NCI-H69 (cell line): ENCODE measurements at regions not wholly inside any gene's neighbourhood (a gene's known extent, or its start where the extent isn't known, plus 50 kb on each side); places are given as distances from the start of the nearest gene placed in this dataset.

Experiments used
- DNase-seq: peaks from one replicate; lab custom pipeline; 2025; lab: John Stamatoyannopoulos, UW

DNA sequence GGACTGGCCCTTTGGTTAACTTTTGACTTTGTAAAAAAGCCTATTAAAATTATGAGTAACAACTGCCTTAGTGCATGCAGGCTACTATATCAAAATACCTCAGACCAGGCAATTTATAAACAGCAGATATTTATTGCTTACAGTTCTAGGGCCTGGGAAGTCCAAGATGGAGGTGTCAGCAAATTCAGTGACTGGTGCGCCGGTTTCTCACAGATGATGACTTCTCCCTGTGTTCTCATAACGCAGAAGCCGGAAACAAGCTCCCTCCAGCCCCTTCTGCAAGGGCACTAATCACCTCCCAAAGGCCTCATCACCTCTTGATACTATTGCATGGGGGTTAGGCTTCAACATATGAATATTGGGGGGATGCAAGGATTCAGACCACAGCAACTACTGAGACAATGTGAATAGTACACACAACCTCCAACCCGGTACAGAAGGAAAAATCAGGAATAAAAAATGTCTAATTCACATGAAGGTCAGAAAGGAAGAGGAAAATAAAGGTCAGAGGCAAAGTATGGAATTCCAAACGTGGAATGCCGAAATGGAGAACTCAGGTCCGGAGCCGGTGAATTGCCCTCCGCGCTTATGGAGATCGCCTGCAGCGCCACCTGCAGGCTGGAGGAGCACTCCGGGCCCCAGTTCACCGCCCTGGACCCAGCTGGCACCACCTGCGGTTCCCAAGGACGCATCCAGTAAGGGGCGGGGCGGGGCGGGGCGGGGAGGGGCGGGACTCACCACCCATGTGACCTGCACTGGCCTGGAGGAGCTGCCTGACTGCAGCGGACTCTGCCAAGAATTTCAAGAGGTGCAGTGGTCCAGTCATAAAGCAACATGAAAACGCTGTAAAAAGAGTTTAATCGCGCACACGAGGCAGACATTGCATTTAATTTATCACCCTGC, 203.4 kb downstream of the KIF26A start:
- peak; percentile 93 for DNase-seq

DNA sequence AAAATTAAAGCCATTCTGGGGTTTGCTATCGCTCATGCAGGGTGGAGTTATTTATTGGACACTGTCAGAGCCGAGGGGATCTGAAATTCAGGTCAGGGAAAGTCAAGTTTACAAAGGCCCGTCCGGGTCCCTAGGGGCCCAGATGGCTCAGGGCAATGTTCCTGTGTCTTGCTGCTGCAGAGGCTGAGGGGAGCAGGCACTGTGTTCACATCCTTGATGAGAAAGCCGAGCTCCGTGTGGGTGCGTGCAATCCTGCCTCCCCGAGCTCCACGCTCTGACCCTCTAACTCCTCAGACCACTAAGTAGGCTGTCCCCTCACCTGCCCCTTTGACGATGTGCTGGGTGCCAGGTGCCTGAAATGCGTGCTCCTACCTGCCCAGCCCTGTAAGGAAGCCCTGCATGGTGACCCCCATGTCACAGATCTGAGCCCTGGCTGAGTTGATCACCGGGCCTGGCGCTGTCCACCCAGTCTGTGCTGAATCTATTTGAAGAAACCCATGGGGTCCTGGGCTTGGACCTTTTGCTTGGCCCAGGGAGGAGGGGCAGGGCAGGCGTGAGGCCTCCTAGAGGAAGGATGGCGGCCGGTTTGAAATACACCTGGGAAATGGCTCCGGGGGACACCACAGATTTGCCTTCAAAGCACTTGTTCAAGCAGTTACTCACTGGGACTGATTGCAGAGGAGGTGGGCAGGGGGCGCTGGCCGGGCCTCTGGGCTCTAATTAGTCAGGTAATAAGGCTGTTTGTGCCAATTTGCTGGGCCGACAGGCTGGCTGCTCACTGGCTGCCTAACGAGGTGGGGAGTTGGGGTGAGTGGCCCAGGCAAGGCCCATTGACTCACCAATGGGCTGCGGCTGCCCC, 204.3 kb downstream of the KIF26A start:
- DNase-seq = peak; percentile 58

DNA sequence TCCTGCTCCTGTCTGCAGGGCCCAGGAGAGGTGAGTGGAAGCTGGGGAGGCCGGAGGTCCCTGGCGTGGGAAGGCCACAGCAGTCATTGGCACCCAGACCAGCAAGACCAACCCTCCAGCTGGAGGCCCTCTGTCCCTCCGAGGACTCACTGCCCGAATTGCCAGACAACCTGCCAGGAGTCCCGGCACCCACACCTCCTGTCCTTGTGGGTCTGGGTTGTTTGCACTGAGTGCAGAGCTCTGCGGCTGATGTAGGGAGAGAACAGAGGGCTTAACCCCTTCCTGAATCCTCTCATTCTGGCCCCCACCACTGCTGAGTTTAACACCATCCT, 204.9 kb downstream of the KIF26A start:
- no peak for DNase-seq

DNA sequence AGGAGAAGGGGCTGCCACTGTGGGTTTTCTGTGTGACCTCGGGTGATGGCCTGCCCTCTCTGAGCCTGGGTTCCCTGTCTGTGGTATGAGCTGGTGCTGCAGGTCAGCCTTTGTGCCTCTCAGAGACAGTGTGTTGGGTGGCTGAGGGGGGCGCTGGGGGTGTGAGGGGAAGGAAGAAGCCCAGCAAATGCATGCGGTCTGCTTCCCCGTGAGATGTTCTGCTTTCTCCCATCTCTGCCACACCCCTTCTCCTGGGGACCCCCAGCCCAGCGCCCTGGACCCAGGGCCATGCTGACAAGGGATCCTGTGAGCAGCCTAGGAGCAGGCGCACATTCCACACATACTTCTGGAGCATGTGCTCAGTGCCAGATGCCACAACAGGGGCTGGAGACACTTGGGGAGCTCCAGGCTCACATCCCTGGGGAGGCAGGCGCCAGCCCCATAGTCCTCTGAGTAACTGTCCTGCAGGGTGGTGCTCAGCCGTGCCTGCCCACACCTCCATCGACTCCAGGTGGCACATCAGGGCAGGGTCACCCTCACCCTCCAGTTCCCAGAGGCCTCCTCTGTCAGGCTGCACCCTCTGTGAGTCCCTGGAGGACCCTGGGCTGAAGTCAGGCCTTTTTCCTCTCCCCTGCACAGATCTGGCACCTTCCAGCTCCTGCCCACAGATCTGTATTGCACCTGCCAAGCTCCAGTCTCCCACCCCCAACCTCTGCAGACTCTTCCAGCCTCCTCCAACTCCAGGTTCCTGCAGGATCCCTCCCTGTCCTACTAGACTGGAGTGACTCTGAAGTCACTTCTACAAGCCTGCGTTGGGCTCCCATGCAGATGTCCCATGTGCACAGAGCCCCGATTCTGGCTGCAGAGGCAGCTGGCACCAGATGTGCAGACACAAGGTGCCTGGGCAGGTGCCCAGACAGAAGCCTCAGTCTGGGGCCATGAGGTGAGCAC, 205.6 kb downstream of the KIF26A start:
- no peak for DNase-seq

DNA sequence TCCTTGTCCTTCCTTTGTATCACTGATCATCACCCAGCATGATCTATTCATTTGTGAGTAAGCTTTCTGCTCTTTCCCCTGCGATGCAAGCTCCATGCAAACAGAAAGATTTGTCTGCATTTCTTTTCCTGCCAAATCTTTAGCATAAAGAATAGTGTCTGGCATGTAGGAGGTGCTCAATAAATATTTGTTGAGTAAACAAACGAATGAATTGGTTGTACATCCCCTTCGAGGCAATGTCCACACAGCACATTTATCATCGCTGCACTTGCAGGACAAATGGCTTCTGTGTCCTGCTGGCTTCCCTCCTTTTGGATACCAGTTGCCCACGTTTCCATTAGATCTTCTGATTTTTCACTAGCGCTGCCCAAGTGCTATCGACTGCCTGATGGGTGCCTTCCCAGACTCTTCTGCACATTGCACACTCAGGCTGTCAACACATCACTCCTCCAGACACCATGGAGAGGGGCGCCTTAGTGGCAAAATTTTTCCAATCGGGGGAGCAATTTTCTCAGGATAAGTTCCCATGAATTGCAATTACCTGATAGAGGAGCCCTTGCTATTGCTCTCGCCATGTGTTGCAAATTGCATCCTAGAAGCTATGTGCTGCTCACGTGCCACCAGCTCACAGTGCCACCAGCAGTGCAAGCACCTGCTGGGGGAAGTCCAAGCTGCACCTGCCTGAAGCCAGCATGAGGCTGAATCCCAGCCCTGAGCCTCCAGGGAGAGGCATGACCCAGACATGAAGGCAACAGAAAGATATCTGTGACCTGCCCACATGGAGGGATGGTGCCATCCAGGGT, 206.6 kb downstream of the KIF26A start:
- DNase-seq = peak; percentile 91

DNA sequence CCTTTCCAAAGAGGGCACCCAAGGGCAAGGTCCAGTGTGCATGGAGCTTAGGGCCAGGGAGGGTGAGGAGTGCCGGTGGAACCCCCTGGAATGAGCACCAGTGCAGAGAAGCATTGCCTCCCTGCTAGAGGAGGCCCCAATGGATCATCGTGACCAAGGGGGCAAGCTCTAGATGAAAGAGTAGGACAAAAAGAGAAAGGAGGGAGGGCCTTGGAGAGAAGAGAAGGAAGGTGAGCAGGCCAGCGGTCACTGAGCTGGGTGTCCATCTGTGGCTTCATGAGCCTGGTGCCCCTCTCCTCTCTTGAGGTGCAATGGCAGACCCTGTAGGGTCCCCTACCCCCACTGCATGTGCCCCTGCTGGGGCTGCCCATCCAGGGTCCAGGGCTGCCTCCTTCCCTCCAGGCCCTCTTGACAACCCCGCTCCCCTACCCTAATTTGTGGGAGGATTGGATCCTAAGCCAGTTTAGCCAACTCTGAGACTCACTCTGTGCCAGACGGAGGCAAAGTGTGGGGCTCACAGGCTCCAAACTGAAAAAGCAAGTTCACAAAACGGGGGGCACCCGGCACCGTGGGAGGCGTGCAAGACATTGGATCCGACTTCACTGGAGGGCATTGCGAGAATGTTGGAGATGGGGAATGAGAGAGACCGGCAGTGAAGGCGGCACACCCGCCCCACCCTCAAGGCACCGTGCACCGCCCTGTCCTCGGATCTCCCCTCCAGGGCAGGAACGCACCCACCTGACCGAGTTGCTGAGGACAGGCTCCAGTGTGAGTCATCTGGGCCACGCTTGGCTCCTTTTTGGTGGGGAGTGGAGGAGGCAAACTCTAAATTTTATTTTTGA, 207.5 kb downstream of the KIF26A start:
- DNase-seq = no peak

DNA sequence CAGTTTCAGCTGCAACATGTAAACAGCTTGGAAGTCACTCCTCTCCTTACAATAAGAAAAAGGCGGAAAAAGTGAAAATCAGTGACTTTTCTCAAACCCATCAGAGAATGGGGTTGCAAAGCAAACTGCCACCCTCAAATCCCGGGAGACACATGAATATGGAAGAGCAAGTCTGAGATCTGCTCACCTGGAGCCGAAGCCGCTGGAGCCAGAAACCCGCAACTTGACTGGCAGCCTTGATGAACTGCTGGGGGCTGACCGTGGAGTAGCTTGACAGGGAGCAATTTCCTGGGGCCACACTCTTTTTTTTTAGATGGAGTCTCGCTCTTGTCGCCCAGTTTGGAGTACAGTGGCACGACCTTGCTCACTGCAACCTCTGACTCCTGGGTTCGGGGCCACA, 208.2 kb downstream of the KIF26A start:
- DNase-seq = no peak

DNA sequence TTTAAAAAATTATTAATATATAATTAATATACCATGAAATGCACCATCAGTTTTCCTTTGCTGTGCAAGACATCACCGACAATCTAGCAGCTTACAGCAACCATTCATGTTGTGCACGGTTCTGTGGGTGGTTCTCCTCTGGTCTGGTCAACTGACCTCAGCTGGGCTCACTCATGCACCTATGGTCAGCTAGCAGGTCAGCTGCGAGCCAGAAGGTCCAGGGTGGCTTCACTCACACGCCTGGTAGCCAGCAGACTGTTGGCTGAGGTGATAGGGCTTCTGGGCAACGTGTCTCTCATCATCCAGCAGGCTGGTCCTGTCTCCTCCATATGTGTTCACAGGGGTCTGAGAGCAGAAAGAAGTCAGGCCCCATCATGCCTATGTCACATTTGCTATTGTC, 210.4 kb downstream of the KIF26A start:
- DNase-seq = no peak

DNA sequence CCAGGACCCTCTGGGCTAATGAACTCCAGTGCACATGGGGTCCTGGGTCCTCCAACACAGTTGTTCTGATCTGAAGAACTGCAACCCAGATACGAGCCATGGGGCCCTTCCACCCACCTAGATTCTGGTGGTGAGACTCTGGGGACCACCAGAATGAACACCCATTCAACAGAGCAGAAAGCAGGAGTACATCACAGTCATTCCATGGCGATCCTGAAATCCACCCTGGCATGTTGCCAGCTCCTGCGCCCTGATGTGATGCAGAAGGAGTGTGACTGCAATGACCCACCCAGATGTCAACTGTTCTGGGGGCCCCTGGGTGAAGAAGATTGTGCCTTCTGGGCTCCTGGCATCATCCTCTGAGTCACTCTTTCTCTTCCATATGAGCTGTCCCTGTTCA, 211.6 kb downstream of the KIF26A start:
- peak; percentile 73 for DNase-seq

DNA sequence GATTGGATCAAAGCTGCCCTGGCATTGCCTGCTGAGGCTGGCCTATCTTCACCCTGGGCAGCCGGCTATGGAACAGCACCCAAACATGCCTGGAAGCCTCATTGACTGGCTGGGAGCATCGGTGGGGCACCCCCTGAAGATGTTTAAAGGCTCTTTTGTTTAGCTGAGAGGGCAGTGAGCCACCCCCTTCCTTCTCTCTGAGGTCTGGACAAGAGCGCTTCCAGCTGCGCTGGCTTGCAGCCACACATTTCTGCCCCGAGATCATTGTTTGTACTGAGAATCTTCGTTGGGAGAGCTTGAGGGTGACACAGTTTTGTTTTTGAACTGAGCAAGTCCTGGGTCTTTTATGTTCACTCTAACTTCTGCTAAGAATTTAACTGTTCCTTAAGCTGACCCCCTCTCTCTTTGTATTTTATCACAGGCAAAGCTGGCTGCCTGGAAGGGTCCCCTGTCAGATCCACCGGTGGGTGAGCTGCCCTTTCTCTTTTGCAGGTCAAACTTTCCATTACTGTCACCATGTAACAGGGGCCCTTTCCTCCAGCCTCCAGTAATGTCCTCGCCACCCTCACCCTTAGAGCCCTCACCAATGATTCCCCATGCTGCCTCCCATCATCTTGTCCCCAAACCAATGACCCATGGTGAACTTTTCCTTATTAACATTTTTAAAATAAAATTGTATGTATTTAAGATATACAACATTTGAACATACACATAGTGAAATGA, 212.2 kb downstream of the KIF26A start:
- DNase-seq = peak; percentile 91

DNA sequence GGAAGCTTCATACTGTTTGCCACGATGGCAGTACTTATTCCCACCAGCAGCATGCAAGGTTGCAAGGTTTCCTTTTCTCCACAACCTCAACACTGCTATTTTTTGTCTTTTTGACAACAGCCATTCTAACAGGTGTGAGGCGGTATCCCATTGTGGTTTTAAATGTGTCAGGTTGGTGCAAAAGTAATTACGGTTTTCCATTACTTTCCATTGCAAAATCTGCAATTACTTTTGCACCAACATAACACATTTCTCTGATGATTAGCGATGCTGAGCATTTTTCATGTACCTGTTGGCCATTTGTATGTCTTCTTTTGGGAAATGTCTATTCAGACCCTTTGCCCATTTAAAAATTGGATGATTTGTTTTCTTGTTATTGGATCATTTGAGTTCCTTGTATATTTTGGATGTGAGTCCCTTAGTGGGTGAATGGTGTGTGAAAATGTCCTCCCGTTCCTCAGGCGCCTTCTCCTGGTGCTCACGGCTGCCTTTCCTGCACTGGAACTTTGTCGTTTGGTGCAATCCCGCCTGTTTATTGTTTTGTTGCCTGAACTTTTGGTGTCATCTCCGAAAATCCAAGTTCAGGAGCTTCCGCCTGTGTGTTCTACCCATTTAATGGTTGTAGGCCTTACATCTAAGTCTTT, 213.6 kb downstream of the KIF26A start:
- DNase-seq = no peak

DNA sequence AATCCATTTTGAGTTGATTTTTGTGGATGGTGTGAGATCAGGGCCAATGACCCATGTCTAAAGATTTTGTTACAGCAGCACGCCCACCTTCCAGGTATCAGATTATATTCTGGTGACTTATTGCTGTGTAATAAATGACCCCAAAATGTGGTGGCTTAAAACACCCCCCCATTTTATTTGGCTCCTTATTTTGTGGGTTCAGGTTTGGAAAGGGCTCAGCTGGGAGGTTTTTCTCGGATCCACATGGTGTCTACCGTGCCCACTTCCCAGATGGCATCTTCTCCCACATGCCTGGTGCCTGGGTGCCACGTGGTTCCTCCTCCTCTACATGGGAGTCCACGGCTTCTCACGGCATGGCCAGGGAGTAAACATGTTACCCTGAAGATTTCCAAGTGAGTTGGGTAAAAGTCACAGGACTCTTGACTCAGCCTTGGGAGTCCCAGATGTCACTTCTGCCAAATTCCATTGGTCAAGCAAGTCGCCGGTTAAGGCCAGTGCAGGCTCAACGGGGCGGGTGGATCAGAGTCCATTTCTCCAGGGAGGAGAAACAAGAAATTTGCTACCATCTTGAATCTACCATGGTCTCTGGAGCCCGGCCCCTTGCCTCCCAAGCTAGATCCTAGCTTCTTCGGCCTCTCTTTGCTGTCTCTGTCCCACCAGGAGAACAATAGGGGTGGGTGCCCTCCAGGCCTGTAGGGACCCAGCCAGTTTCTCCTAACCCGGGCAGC, 214.3 kb downstream of the KIF26A start:
- no peak for DNase-seq

DNA sequence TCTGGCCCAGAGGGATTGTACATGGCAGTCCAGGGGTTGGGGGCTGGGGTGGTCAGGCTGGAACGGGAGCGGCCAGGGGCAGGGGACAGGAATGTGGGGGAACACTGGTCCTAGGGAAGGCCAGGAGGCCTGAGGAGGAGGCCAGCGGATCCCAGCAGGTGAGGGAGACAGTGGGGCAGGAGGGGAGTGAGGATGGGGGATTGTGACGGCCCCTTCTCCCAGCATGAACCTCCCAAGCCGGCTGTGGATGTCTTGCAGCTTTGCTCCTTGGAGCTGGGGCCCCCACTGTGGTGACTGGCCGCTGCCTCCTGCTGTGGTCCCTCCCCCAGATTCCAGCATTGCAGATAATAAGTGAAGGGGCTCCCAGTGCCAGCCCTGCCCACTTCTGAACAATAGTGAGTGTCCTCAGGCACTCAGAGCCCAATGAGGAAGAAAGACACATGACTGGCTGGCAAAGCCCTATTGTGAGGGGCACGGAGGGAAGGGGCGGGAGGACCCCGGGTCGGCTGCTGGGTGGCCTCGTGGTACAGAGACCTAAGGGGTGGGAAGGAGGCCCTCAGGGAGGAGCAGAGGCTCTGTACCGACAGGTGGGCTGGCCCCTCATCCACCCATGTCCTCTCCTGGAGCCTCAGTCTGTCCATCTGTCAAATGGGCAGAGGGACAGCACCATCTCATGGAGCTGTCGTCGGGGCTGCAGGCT, 215.0 kb downstream of the KIF26A start:
- no peak for DNase-seq

DNA sequence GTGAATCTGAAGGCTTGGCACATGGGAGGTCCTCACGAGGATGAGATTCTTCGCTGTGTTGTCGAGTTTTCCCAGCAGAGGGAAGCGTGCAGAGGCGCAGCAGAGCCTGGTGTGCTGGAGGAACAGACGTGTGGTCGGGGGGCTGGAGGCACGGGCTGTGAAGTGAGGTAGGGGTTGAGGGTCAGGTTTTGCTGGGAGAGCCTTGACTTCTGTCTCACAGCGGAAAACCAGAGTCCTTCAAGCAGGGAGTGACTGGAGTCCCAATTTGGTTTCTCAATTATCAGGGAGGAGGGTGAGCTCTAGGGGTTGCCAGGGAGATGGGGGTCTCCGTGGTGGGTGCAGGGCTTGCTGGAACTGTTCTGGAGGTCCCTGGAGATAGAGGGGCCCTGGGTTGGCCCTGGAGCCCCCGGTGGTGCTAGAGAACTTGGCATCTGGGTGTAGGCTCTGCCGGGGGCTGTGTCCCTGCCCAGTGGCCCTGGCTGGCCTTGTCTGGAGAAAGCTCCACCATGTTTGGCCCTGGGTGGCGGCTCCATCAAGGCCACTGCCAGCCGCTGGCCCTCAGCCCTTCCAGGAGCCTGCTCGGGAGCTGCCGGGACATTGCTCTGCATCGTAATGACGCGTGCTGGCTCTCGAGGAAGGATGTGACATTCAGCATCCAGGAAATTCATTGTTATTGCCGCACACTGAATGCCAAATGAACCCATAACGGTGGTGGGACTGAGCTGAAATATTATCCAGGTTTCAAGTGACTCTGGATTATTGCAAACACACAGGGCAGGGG, 215.7 kb downstream of the KIF26A start:
- DNase-seq = no peak

DNA sequence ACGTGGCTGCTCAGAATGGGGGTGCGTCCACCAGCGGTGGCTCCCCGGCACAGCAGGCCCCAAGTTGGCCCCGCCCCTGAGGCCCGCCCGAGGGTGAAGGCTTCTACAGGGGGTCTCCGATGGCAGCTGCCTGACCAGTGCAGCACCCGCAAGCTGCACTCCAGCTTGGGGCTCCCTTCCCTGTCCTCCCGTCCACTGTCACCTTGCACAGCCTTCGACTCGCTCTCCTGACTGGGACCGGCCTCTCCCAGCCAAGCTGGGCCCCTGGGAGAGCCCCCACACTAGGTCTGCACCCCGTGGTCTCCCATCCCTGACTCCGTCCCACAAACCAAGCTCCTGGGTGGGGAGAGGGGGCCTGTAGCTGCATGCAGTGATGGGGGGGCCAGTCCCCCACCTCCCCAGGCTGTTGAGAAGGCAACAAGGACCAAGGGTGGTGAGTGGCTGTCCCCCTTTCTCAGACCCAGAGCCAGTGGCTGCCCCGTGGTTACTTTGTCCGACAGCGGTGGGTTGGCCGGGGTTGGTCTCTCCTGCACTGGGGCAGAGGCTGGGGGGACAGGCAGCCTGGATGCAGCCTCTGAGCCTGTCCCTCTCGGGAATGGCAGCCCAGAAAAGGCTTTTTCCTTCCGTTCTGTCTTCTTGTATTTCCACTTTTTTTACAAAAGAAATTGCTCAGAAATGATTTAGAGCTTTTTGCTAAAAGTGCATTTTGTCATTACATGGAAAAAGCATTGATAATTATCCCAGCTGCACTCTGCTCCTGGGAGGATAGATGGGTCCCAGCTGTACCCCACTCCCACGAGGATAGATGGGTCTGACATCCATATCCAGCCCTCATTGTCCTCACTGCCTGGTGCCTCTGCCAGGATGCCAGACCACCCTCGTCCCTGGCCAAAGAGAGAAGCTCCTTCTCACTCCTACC, 217.0 kb downstream of the KIF26A start:
- DNase-seq = no peak
